ENCODE measurements at regions not wholly inside any gene's neighbourhood (a gene's known extent, or its start where the extent isn't known, plus 50 kb on each side); places are given as distances from the start of the nearest gene placed in this dataset.

GRCh38 chr2:240311821-240312220 is 123.6 kb upstream of the GPC1 start:
- Histone ChIP-seq H3K4me3 (ENCODE audit: low read length) (no peak overlapping the region), H3K27me3 (ENCODE audit: control insufficient read depth in 1 of 2, insufficient read depth in 2 of 2, low read length in 2 of 2) (peaks cover 0 to 6% of the 10 kb centered on the region in 2 experiments), H3K9me3 (ENCODE audit: control insufficient read depth in 1 of 2, insufficient read depth in 1 of 2, low read length in 2 of 2) (no peaks in the 10 kb centered on the region), H3K36me3 (ENCODE audit: insufficient read depth, low read length) (no peaks in the 10 kb centered on the region), H3K4me1 (ENCODE audit: insufficient read depth, low read length) (no peaks in the 10 kb centered on the region), H3K27ac (ENCODE audit: low read depth in 1 of 2, low read length in 2 of 2) (no peak overlapping the region)
- DNase-seq (no peak), ATAC-seq (ENCODE audit: poor library complexity) (no peak)
- Mint-ChIP-seq H3K9me3 (no peaks in the 10 kb centered on the region), H3K27ac (no peak overlapping the region), H3K4me1 (ENCODE audit: low read depth) (no peaks in the 10 kb centered on the region), H3K4me3 (no peak overlapping the region), H3K27me3 (peaks cover 22% of the 10 kb centered on the region), H3K36me3 (ENCODE audit: low read depth) (no peaks in the 10 kb centered on the region)
- TF ChIP-seq, protein P1, sequence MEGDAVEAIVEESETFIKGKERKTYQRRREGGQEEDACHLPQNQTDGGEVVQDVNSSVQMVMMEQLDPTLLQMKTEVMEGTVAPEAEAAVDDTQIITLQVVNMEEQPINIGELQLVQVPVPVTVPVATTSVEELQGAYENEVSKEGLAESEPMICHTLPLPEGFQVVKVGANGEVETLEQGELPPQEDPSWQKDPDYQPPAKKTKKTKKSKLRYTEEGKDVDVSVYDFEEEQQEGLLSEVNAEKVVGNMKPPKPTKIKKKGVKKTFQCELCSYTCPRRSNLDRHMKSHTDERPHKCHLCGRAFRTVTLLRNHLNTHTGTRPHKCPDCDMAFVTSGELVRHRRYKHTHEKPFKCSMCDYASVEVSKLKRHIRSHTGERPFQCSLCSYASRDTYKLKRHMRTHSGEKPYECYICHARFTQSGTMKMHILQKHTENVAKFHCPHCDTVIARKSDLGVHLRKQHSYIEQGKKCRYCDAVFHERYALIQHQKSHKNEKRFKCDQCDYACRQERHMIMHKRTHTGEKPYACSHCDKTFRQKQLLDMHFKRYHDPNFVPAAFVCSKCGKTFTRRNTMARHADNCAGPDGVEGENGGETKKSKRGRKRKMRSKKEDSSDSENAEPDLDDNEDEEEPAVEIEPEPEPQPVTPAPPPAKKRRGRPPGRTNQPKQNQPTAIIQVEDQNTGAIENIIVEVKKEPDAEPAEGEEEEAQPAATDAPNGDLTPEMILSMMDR (IDR thresholded peaks at IDR 0.05): no peak
- POLR2A ChIA-PET: no interaction called here
- CTCF ChIA-PET: no interaction called here
- intact Hi-C loops (cut with DNase I, micrococcal nuclease): no loop called here

DNA sequence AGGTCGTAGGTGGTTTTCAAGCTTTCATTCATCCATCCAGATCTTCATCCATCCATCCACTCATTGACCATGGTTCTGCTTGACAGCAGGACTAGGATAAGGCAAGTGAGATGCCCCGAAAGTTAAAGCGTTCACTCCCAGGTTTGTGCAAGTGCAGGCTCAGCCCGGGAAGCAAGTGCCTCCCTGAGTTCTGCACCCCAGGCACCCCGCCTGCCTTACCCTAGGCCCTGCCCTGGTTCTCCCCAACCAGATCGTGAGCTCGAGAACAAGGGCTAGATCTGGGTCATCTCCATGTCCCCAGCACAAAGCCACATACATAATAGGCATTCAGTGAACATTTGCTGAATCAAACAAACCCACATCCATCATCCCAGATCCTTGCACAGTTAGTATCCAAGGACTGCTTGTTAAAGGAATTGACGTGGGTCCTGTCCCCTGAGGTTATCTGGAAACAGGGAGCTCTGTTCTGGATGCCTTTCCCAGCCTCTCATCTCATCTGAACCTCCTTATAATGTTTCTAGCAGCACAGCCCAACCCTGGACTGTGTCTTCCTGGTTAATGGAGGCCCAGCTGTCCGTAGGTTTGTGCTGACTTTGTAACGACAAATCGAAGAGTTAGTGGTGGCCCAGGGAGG is 116.1 kb upstream of the GPC1 start:
- intact Hi-C loops (cut with DNase I, micrococcal nuclease): no loop called here
- Histone ChIP-seq H3K4me1 (ENCODE audit: insufficient read depth, low read length) (no peaks in the 10 kb centered on the region), H3K27ac (ENCODE audit: low read depth in 1 of 2, low read length in 2 of 2) (no peak overlapping the region), H3K9me3 (ENCODE audit: control insufficient read depth in 1 of 2, insufficient read depth in 1 of 2, low read length in 2 of 2) (no peaks in the 10 kb centered on the region), H3K27me3 (ENCODE audit: control insufficient read depth in 1 of 2, insufficient read depth in 2 of 2, low read length in 2 of 2) (peaks cover 0 to 6% of the 10 kb centered on the region in 2 experiments), H3K4me3 (ENCODE audit: low read length) (no peak overlapping the region), H3K36me3 (ENCODE audit: insufficient read depth, low read length) (no peaks in the 10 kb centered on the region)
- POLR2A ChIA-PET: no interaction called here
- no peak for ATAC-seq (ENCODE audit: poor library complexity)
- H3K27ac Mint-ChIP-seq: no peak overlapping the region
- no peaks in the 10 kb centered on the region for H3K9me3 Mint-ChIP-seq
- CTCF ChIA-PET: no interaction called here
- DNase-seq: no peak
- TF ChIP-seq, protein P1 (IDR thresholded peaks at IDR 0.05): no peak
- H3K27me3 Mint-ChIP-seq: peaks cover 30% of the 10 kb centered on the region
- no peaks in the 10 kb centered on the region for H3K36me3 Mint-ChIP-seq (ENCODE audit: low read depth)
- no peak overlapping the region for H3K4me3 Mint-ChIP-seq
- no peaks in the 10 kb centered on the region for H3K4me1 Mint-ChIP-seq (ENCODE audit: low read depth)

DNA sequence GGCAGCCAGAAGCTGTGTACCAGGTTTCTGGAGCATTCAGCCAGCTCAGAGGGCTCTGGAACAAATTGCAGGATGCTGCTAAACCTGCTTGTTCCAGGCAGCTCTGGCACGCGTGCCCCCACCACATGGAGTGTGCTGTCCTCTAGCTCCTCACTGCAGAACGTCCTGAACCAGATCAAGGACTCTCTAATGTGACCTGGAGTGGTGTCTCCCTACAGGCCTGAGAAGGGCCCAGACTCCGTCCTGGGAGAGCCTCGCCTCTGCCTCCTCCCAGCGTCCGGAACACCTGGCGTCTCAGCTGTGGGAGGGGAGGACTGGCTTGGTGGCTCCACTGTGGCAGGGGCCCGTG is 115.6 kb upstream of the GPC1 start:
- no peak overlapping the region for H3K4me3 Mint-ChIP-seq
- ATAC-seq (ENCODE audit: poor library complexity): no peak
- H3K27me3 Mint-ChIP-seq: peaks cover 25% of the 10 kb centered on the region
- no peak overlapping the region for H3K27ac ChIP-seq (ENCODE audit: low read depth in 1 of 2, low read length in 2 of 2)
- intact Hi-C loops (cut with DNase I, micrococcal nuclease): no loop called here
- no peaks in the 10 kb centered on the region for H3K36me3 Mint-ChIP-seq (ENCODE audit: low read depth)
- H3K36me3 ChIP-seq (ENCODE audit: insufficient read depth, low read length): no peaks in the 10 kb centered on the region
- ChIA-PET CTCF (no interaction called here), POLR2A (no interaction called here)
- H3K4me1 Mint-ChIP-seq (ENCODE audit: low read depth): no peaks in the 10 kb centered on the region
- no peak for DNase-seq
- H3K4me3 ChIP-seq (ENCODE audit: low read length): no peak overlapping the region
- H3K27ac Mint-ChIP-seq: no peak overlapping the region
- TF ChIP-seq, protein P1 (IDR thresholded peaks at IDR 0.05): no peak
- H3K9me3 ChIP-seq (ENCODE audit: control insufficient read depth in 1 of 2, insufficient read depth in 1 of 2, low read length in 2 of 2): no peaks in the 10 kb centered on the region
- no peaks in the 10 kb centered on the region for H3K4me1 ChIP-seq (ENCODE audit: insufficient read depth, low read length)
- peaks cover 0 to under 1% of the 10 kb centered on the region in 2 experiments for H3K27me3 ChIP-seq (ENCODE audit: control insufficient read depth in 1 of 2, insufficient read depth in 2 of 2, low read length in 2 of 2)
- no peaks in the 10 kb centered on the region for H3K9me3 Mint-ChIP-seq

All from CD4-positive, alpha-beta T cell (primary cell).